ENCODE measurements at regions not wholly inside any gene's neighbourhood (a gene's known extent, or its start where the extent isn't known, plus 50 kb on each side); places are given as distances from the start of the nearest gene placed in this dataset.

GRCh38 chr5:171614971-171615653, 170.5 kb upstream of the SMIM23 start:
- H3K4me3 ChIP-seq (ENCODE audit: low read length) = no peak overlapping the region
- no peak for TF ChIP-seq CTCF (IDR thresholded peaks at IDR 0.05; ENCODE audit: insufficient read depth, low read depth, low read length, missing control alignments)
- DNase-seq (ENCODE audit: low read depth) = peak; percentile 43

- DNase-seq (ENCODE audit: low read depth) = no peak
- no peak for TF ChIP-seq CTCF (IDR thresholded peaks at IDR 0.05; ENCODE audit: insufficient read depth, low read depth, low read length, missing control alignments)
- H3K4me3 ChIP-seq (ENCODE audit: low read length) = no peak overlapping the region
Observed at GRCh38 chr5:171615705-171616640, 169.6 kb upstream of the SMIM23 start.

- no peak for TF ChIP-seq CTCF (IDR thresholded peaks at IDR 0.05; ENCODE audit: insufficient read depth, low read depth, low read length, missing control alignments)
- DNase-seq (ENCODE audit: low read depth) = no peak
- H3K4me3 ChIP-seq (ENCODE audit: low read length) = no peak overlapping the region
Observed at GRCh38 chr5:171617266-171617665, 168.4 kb upstream of the SMIM23 start.

GRCh38 chr5:171617817-171618591, 167.6 kb upstream of the SMIM23 start:
- no peak overlapping the region for H3K4me3 ChIP-seq (ENCODE audit: low read length)
- no peak for TF ChIP-seq CTCF (IDR thresholded peaks at IDR 0.05; ENCODE audit: insufficient read depth, low read depth, low read length, missing control alignments)
- DNase-seq (ENCODE audit: low read depth) = no peak

GRCh38 chr5:171619196-171619595, 166.4 kb upstream of the SMIM23 start:
- no peak overlapping the region for H3K4me3 ChIP-seq (ENCODE audit: low read length)
- no peak for TF ChIP-seq CTCF (IDR thresholded peaks at IDR 0.05; ENCODE audit: insufficient read depth, low read depth, low read length, missing control alignments)
- no peak for DNase-seq (ENCODE audit: low read depth)

GRCh38 chr5:171619744-171620143, 165.9 kb upstream of the SMIM23 start:
- H3K4me3 ChIP-seq (ENCODE audit: low read length) = no peak overlapping the region
- no peak for TF ChIP-seq CTCF (IDR thresholded peaks at IDR 0.05; ENCODE audit: insufficient read depth, low read depth, low read length, missing control alignments)
- DNase-seq (ENCODE audit: low read depth) = no peak

Data from epithelial cell of esophagus (primary cell).